K562 (cell line): ENCODE measurements at regions not wholly inside any gene's neighbourhood (a gene's known extent, or its start where the extent isn't known, plus 50 kb on each side); places are given as distances from the start of the nearest gene placed in this dataset.

Experiments
- ATAC-seq: fragments of 200-7000 bp; cut with Tn5 transposase; 3 replicates; pipeline ENCODE4 v1.9.1; 2020; ENCODE audit warnings: moderate library complexity
- BruUV-seq: library from RNA; stranded (reverse); fragments of 400-500 nt; replicated peaks from 2 replicates; lab custom pipeline; 2021; lab: Mats Ljungman, UMichigan
- CTCF ChIA-PET: fragments of 300-600 bp; formaldehyde crosslinking; extraction: SDS; loops from one replicate; lab custom pipeline; 2021; ENCODE audit warnings: low intra/inter-chr PET ratio; lab: Yijun Ruan, JAX
- POLR2A ChIA-PET: fragments of 300-600, 350-650 bp; sonication (Branson Sonifier 250); formaldehyde crosslinking; extraction: SDS; loops from one replicate; lab custom pipeline; 2021; ENCODE audit warnings: antibody characterized with exemption, inconsistent platforms; lab: Yijun Ruan, JAX
- DNase-seq, 4 experiments: peaks; one replicate each; pipeline versions ENCODE4 v3.0.0 to v3.0.0-alpha.2; 2011 to 2018; ENCODE audit warnings: low spot score in 3 of 4, mixed read lengths in 3 of 4; ENCODE audit errors: extremely low read depth in 1 of 4
- FAIRE-seq: peaks from 2 replicates; lab custom pipeline; 2011; peaks lifted over from hg19 to GRCh38; lab: Jason Lieb, UNC
- H2AFZ ChIP-seq: 2 replicates; pipeline ENCODE4 v1.6.0; 2011; ENCODE audit warnings: low read depth, low read length, control low read depth, inconsistent platforms
- H3K27ac ChIP-seq: fragments of 200-600 bp; 3 replicates; pipeline ENCODE4 v1.8.0; 2011; ENCODE audit warnings: low read depth, mild to moderate bottlenecking, control low read depth, inconsistent platforms, low read length, moderate library complexity, mixed read lengths; ENCODE audit errors: extremely low read depth
- H3K27me3 ChIP-seq, 2 experiments: fragments of 300-600 bp in 1 of 2; 2 replicates in 1 of 2; 3 replicates in 1 of 2; pipeline versions ENCODE4 v1.6.0 to v1.8.0; 2011; ENCODE audit warnings: inconsistent platforms in 2 of 2, low read length in 2 of 2, mild to moderate bottlenecking in 1 of 2, mixed read lengths in 1 of 2, moderate library complexity in 1 of 2; ENCODE audit not compliant: control insufficient read depth in 2 of 2, insufficient read depth in 2 of 2
- H3K36me3 ChIP-seq: fragments of 300-600 bp; 3 replicates; pipeline ENCODE4 v1.8.0; 2011; ENCODE audit warnings: mild to moderate bottlenecking, low read length, inconsistent platforms; ENCODE audit not compliant: control insufficient read depth, insufficient read depth
- H3K4me1 ChIP-seq, 2 experiments: fragments of 200-600 bp in 1 of 2; replicated peaks in 1 of 2; 2 replicates in 1 of 2; 3 replicates in 1 of 2; pipeline versions ENCODE4 v1.5.1 to v1.8.0; 2011; ENCODE audit warnings: inconsistent platforms in 2 of 2, low read length in 2 of 2, mild to moderate bottlenecking in 1 of 2, mixed read lengths in 1 of 2, moderate library complexity in 1 of 2; ENCODE audit not compliant: control insufficient read depth in 2 of 2, insufficient read depth in 2 of 2
- H3K4me2 ChIP-seq: 2 replicates; pipeline ENCODE4 v1.6.1; 2011; ENCODE audit warnings: low read length, control low read depth, inconsistent platforms, mixed read lengths; ENCODE audit not compliant: insufficient read depth
- H3K4me3 ChIP-seq: fragments of 200-600 bp; sonication (generic), shearing (Covaris generic); 2 replicates; pipeline ENCODE4 v1.5.1; 2016; ENCODE audit warnings: control low read depth, inconsistent platforms
- H3K79me2 ChIP-seq: fragments of 200-600 bp; 3 replicates; pipeline ENCODE4 v1.8.0; 2011; ENCODE audit warnings: low read length, inconsistent platforms; ENCODE audit not compliant: control insufficient read depth, insufficient read depth
- H3K9ac ChIP-seq, 2 experiments: 2 replicates each; pipeline versions ENCODE4 v1.6.0 to v1.6.1; 2011; ENCODE audit warnings: low read depth in 2 of 2, low read length in 2 of 2, control low read depth in 1 of 2, inconsistent platforms in 1 of 2, mild to moderate bottlenecking in 1 of 2, mixed read lengths in 1 of 2; ENCODE audit not compliant: insufficient read depth in 1 of 2
- H3K9me1 ChIP-seq: one replicate; pipeline ENCODE4 v1.6.0; 2011; ENCODE audit warnings: inconsistent platforms, mild to moderate bottlenecking, low read length, moderate library complexity; ENCODE audit not compliant: control insufficient read depth, insufficient read depth
- H3K9me3 ChIP-seq: replicated peaks from 2 replicates; pipeline ENCODE4 v1.5.1; 2011; ENCODE audit warnings: low read depth, low read length, inconsistent platforms; ENCODE audit not compliant: control insufficient read depth, insufficient read depth
- H4K20me1 ChIP-seq: replicated peaks from 2 replicates; pipeline ENCODE4 v1.6.1; 2011; ENCODE audit warnings: low read length, inconsistent platforms, mixed read lengths; ENCODE audit not compliant: control insufficient read depth, insufficient read depth
- CBX3 ChIP-seq, 2 experiments: IDR thresholded peaks; 1 replicate in 1 of 2; 2 replicates in 1 of 2; pipeline ENCODE4 v1.6.1; 2012; ENCODE audit warnings: inconsistent platforms in 2 of 2, low read length in 2 of 2, borderline replicate concordance in 1 of 2, control low read depth in 1 of 2
- ELF1 ChIP-seq: fragments of 200-800 bp; sonication (Bioruptor generic); IDR thresholded peaks from 2 replicates; pipeline ENCODE4 v1.6.1; 2016; ENCODE audit warnings: missing genetic modification characterization, missing compliant biosample characterization
- ETS2 ChIP-seq: IDR thresholded peaks from 2 replicates; pipeline ENCODE4 v1.6.1; 2016; ENCODE audit warnings: borderline replicate concordance, missing genetic modification characterization, mild to moderate bottlenecking, moderate library complexity, missing compliant biosample characterization; ENCODE audit not compliant: poor library complexity, severe bottlenecking
- EZH2 ChIP-seq: IDR thresholded peaks from 2 replicates; pipeline ENCODE4 v1.6.1; 2012; ENCODE audit warnings: low read depth, mild to moderate bottlenecking, inconsistent platforms, low read length, borderline replicate concordance
- JUNB ChIP-seq: fragments of 450-650 bp; formaldehyde crosslinking; conservative IDR thresholded peaks from 2 replicates; pipeline ENCODE4 v1.4.0; 2020; ENCODE audit warnings: mild to moderate bottlenecking
- NCOA4 ChIP-seq: fragments of 450-650 bp; IDR thresholded peaks from 2 replicates; pipeline ENCODE4 v1.6.1; 2018; ENCODE audit warnings: mild to moderate bottlenecking; ENCODE audit not compliant: partially characterized antibody
- PURB ChIP-seq: sonication (generic); formaldehyde crosslinking; IDR thresholded peaks from 2 replicates; pipeline ENCODE4 v1.9.0; 2021; ENCODE audit warnings: low read depth, mild to moderate bottlenecking, missing genetic modification reagents
- SUPT5H ChIP-seq: fragments of 450-650 bp; IDR thresholded peaks from 2 replicates; pipeline ENCODE4 v1.6.1; 2016
- WGBS: fragments of 100-300 bp; shearing (Covaris generic); methylation state at CpG from one replicate; pipeline ENCODE4 v1.1.6; 2016; ENCODE audit warnings: low coverage, mixed read lengths; ENCODE audit not compliant: insufficient coverage; ENCODE audit errors: missing lambda C conversion rate; 5-methylcytosine and 5-hydroxymethylcytosine counted together
- in situ Hi-C: fragments of 300-500 bp; cut with MboI; formaldehyde crosslinking; loops from 4 replicates; pipeline ENCODE4 v1.15.0; 2018; ENCODE audit warnings: inconsistent platforms, mixed read lengths
- intact Hi-C: fragments of 100-400 bp; cut with micrococcal nuclease; formaldehyde crosslinking; loops from 2 replicates; pipeline ENCODE4 v1.14.2; 2022
- TF ChIP-seq, protein P1 (sequence below), 2 experiments: fragments of 250-450 bp in 1 of 2; fragments of 450-650 bp in 1 of 2; sonication (Bioruptor Pico) in 1 of 2; IDR thresholded peaks; 2 replicates each; pipeline versions ENCODE4 v1.6.1 to v1.8.0; 2016 to 2021; ENCODE audit warnings: mild to moderate bottlenecking in 2 of 2, moderate library complexity in 2 of 2, missing compliant biosample characterization in 1 of 2, missing genetic modification characterization in 1 of 2
- TF ChIP-seq, protein P2 (sequence below): sonication (generic); formaldehyde crosslinking; IDR thresholded peaks from 2 replicates; pipeline ENCODE4 v1.8.1; 2022; ENCODE audit warnings: missing genetic modification reagents
- TF ChIP-seq, protein P3 (sequence below): fragments of 450-650 bp; IDR thresholded peaks from 2 replicates; pipeline ENCODE4 v1.6.1; 2016; ENCODE audit warnings: low read depth

DNA sequence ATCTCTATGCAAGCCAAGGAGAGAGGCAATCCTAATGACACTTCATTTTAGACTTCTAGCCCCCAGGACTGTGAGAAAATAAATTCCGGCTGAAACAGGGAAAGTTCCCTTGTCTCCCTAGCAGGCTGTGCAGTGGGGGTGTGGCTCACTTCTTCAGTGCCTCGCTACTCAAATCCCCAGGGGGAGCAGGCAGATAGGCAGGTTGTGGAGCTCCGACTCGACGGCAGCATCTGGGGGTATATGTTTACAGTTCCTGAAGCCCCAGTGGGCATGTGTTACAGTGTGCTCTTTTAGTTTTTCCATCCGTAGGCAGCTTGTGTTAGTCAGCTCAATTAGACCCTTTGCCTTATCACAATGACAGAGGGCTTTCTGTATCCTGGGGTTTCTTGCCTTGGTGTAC is 836.5 kb downstream of the PDCD6IP start:
- H4K20me1 ChIP-seq, result no peaks in the 10 kb centered on the region
- intact Hi-C loops, result no loop called here
- no TSS peak for BruUV-seq
- TF ChIP-seq, protein P1, sequence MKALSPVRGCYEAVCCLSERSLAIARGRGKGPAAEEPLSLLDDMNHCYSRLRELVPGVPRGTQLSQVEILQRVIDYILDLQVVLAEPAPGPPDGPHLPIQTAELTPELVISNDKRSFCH (CRISPR knock-in tag; IDR thresholded peaks at IDR 0.05), result no peak
- TF ChIP-seq, protein P1 (tag; IDR thresholded peaks at IDR 0.05), result no peak
- TF ChIP-seq CBX3 (IDR thresholded peaks at IDR 0.05; ENCODE audit: borderline replicate concordance in 1 of 2, low read length in 2 of 2) (no peak), ELF1 (no peak), JUNB (CRISPR knock-in tag) (no peak), EZH2 (no peak), ETS2 (tag) (no peak), SUPT5H (no peak), NCOA4 (no peak), PURB (CRISPR knock-in tag) (no peak)
- TF ChIP-seq, protein P2, sequence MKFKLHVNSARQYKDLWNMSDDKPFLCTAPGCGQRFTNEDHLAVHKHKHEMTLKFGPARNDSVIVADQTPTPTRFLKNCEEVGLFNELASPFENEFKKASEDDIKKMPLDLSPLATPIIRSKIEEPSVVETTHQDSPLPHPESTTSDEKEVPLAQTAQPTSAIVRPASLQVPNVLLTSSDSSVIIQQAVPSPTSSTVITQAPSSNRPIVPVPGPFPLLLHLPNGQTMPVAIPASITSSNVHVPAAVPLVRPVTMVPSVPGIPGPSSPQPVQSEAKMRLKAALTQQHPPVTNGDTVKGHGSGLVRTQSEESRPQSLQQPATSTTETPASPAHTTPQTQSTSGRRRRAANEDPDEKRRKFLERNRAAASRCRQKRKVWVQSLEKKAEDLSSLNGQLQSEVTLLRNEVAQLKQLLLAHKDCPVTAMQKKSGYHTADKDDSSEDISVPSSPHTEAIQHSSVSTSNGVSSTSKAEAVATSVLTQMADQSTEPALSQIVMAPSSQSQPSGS (CRISPR knock-in tag), result no peak
- TF ChIP-seq, protein P3, sequence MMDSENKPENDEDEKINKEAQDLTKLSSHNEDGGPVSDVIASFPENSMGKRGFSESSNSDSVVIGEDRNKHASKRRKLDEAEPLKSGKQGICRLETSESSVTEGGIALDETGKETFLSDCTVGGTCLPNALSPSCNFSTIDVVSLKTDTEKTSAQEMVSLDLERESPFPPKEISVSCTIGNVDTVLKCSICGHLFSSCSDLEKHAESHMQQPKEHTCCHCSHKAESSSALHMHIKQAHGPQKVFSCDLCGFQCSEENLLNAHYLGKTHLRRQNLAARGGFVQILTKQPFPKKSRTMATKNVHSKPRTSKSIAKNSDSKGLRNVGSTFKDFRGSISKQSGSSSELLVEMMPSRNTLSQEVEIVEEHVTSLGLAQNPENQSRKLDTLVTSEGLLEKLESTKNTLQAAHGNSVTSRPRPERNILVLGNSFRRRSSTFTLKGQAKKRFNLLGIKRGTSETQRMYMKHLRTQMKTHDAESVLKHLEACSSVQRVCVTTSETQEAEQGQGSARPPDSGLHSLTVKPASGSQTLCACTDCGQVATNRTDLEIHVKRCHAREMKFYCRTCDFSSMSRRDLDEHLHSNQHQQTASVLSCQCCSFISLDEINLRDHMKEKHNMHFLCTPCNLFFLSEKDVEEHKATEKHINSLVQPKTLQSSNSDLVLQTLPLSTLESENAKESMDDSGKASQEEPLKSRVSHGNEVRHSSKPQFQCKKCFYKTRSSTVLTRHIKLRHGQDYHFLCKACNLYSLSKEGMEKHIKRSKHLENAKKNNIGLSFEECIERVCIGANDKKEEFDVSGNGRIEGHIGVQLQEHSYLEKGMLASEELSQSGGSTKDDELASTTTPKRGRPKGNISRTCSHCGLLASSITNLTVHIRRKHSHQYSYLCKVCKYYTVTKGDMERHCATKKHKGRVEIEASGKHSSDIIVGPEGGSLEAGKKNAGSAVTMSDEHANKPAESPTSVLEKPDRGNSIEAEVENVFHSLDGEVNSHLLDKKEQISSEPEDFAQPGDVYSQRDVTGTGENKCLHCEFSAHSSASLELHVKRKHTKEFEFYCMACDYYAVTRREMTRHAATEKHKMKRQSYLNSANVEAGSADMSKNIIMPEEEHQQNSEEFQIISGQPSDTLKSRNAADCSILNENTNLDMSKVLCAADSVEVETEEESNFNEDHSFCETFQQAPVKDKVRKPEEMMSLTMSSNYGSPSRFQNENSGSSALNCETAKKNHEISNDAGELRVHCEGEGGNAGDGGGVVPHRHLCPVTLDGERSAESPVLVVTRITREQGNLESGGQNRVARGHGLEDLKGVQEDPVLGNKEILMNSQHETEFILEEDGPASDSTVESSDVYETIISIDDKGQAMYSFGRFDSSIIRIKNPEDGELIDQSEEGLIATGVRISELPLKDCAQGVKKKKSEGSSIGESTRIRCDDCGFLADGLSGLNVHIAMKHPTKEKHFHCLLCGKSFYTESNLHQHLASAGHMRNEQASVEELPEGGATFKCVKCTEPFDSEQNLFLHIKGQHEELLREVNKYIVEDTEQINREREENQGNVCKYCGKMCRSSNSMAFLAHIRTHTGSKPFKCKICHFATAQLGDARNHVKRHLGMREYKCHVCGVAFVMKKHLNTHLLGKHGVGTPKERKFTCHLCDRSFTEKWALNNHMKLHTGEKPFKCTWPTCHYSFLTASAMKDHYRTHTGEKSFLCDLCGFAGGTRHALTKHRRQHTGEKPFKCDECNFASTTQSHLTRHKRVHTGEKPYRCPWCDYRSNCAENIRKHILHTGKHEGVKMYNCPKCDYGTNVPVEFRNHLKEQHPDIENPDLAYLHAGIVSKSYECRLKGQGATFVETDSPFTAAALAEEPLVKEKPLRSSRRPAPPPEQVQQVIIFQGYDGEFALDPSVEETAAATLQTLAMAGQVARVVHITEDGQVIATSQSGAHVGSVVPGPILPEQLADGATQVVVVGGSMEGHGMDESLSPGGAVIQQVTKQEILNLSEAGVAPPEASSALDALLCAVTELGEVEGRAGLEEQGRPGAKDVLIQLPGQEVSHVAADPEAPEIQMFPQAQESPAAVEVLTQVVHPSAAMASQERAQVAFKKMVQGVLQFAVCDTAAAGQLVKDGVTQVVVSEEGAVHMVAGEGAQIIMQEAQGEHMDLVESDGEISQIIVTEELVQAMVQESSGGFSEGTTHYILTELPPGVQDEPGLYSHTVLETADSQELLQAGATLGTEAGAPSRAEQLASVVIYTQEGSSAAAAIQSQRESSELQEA, result no peak
- no peaks in the 10 kb centered on the region for H3K36me3 ChIP-seq
- H2AFZ ChIP-seq, result no peak overlapping the region
- no peaks in the 10 kb centered on the region for H3K9me1 ChIP-seq
- no peaks in the 10 kb centered on the region; the same call in 1 of the 2 replicates for H3K9me3 ChIP-seq
- DNase-seq, result peak in 1 of 4 experiments; percentile 9
- POLR2A ChIA-PET, result no interaction called here
- FAIRE-seq, result no peak
- CTCF ChIA-PET, result no interaction called here
- ATAC-seq, result no peak
- H3K79me2 ChIP-seq, result no peaks in the 10 kb centered on the region
- H3K4me2 ChIP-seq, result no peak overlapping the region
- in situ Hi-C loops, result no loop called here
- H3K27me3 ChIP-seq, result no peaks in the 10 kb centered on the region
- H3K27ac ChIP-seq, result no peak overlapping the region
- no peaks in the 10 kb centered on the region for H3K4me1 ChIP-seq
- H3K9ac ChIP-seq, result no peak overlapping the region
- WGBS, result 4% methylated on average over 6 of the region's 6 CpGs
- no peak overlapping the region for H3K4me3 ChIP-seq
